Lower leg skin (tissue), 4 donors: ENCODE measurements at regions not wholly inside any gene's neighbourhood (a gene's known extent, or its start where the extent isn't known, plus 50 kb on each side); places are given as distances from the start of the nearest gene placed in this dataset.

Source experiments
- DNase-seq, 2 donors: peaks; one replicate each; pipeline ENCODE4 v3.0.0-alpha.2; 2019; ENCODE audit warnings: low spot score in 2 of 2
- H3K4me3 ChIP-seq: fragments of 200-600 bp; sonication (generic); 2 replicates; pipeline ENCODE4 v1.5.1; 2017; ENCODE audit warnings: mild to moderate bottlenecking, low read depth; ENCODE audit not compliant: poor library complexity, severe bottlenecking
- CTCF ChIP-seq, 3 donors: fragments of 450-650 bp; IDR thresholded peaks; one replicate each; pipeline ENCODE4 v1.5.1; 2016; ENCODE audit warnings: antibody characterized with exemption in 3 of 3, mild to moderate bottlenecking in 3 of 3, moderate library complexity in 2 of 3
- POLR2A ChIP-seq, 2 donors: fragments of 450-650 bp; IDR thresholded peaks; one replicate each; pipeline ENCODE4 v1.6.1; 2016 to 2017; ENCODE audit warnings: antibody characterized with exemption in 2 of 2, mild to moderate bottlenecking in 1 of 2, moderate library complexity in 1 of 2
- WGBS, 2 donors: methylation state at CpG; one replicate each; pipeline ENCODE4 v1.1.5; 2018; 5-methylcytosine and 5-hydroxymethylcytosine counted together
- intact Hi-C: fragments of 100-400 bp; cut with DNase I; formaldehyde crosslinking; loops from one replicate; pipeline ENCODE4 v1.15.0; 2023; ENCODE audit warnings: low total_unique reads

- WGBS, 2 donors = 73 to 75% methylated on average over 2 of the region's 2 CpGs
Observed at GRCh38 chr3:147589016-147589415, 179.9 kb downstream of the ZIC1 start.

GRCh38 chr3:147604136-147604535 lies 195.0 kb downstream of the ZIC1 start:
- WGBS, 2 donors = 76 to 81% methylated on average over 4 of the region's 4 CpGs
- DNase-seq = no peak
- intact Hi-C loops = loop anchor here (5.0 kb wide), 1 partner anchor 1002 kb away; no protein-coding TSS in a partner anchor
- TF ChIP-seq CTCF (IDR thresholded peaks at IDR 0.05) = no peak
- H3K4me3 ChIP-seq = no peak overlapping the region

More at GRCh38 chr3:147589016-147589415, 179.9 kb downstream of the ZIC1 start:
- TF ChIP-seq CTCF (IDR thresholded peaks at IDR 0.05) (no peak), POLR2A (IDR thresholded peaks at IDR 0.05) (no peak)
- no peak for DNase-seq
- intact Hi-C loops = no loop called here
- H3K4me3 ChIP-seq = no peak overlapping the region

GRCh38 chr3:147613725-147614124 lies 204.6 kb downstream of the ZIC1 start:
- no peak overlapping the region for H3K4me3 ChIP-seq
- WGBS, 2 donors = 35 to 39% methylated on average over 3 of the region's 3 CpGs
- intact Hi-C loops = no loop called here
- TF ChIP-seq POLR2A (IDR thresholded peaks at IDR 0.05) (no peak), CTCF (IDR thresholded peaks at IDR 0.05) (no peak)
- no peak for DNase-seq

GRCh38 chr3:147614210-147614609 lies 205.0 kb downstream of the ZIC1 start:
- no peak overlapping the region for H3K4me3 ChIP-seq
- no peak for DNase-seq
- intact Hi-C loops = no loop called here
- 60 to 64% methylated on average over 3 of the region's 3 CpGs for WGBS, 2 donors
- TF ChIP-seq CTCF (IDR thresholded peaks at IDR 0.05) (no peak), POLR2A (IDR thresholded peaks at IDR 0.05) (no peak)

GRCh38 chr3:147615035-147615434 lies 205.9 kb downstream of the ZIC1 start:
- no peak for TF ChIP-seq POLR2A (IDR thresholded peaks at IDR 0.05)
- TF ChIP-seq CTCF (IDR thresholded peaks at IDR 0.05) = no peak
- WGBS, 2 donors = 83 to 93% methylated on average over 4 of the region's 4 CpGs
- no peak for DNase-seq
- intact Hi-C loops = no loop called here
- H3K4me3 ChIP-seq = no peak overlapping the region

- H3K4me3 ChIP-seq = no peak overlapping the region
Observed at GRCh38 chr3:147616998-147617619, 207.9 kb downstream of the ZIC1 start.

More at GRCh38 chr3:147616998-147617619, 207.9 kb downstream of the ZIC1 start:
- DNase-seq = no peak
- TF ChIP-seq CTCF (IDR thresholded peaks at IDR 0.05) = no peak
- no peak for TF ChIP-seq POLR2A (IDR thresholded peaks at IDR 0.05)
- intact Hi-C loops = no loop called here
- WGBS, 2 donors = 2 to 6% methylated on average over 2 of the region's 2 CpGs
